ENCODE measurements at regions not wholly inside any gene's neighbourhood (a gene's known extent, or its start where the extent isn't known, plus 50 kb on each side); places are given as distances from the start of the nearest gene placed in this dataset.

GRCh38 chr1:30371179-30371788 lies 352.1 kb downstream of the MATN1 start:
- DNase-seq (ENCODE audit: low spot score) (no peak), FAIRE-seq (no peak), ATAC-seq (no peak)
- WGBS (ENCODE audit: low lambda C conversion rate), result 37% methylated on average over 6 of the region's 9 CpGs
- Histone ChIP-seq H3K27me3 (ENCODE audit: control insufficient read depth in 1 of 2, insufficient read depth in 2 of 2, low read length in 2 of 2) (peaks cover 0 to 1% of the 10 kb centered on the region in 2 experiments; a peak in 2 of 5 replicates), H4K20me1 (ENCODE audit: insufficient read depth, low read length) (no peaks in the 10 kb centered on the region), H3K79me2 (ENCODE audit: insufficient read depth, low read length) (no peaks in the 10 kb centered on the region), H3K4me2 (ENCODE audit: low read depth, low read length) (no peak overlapping the region), H3K9me3 (ENCODE audit: low read length) (no peaks in the 10 kb centered on the region), H3K4me3 (replicated peaks in 1 of 3; ENCODE audit: insufficient read depth in 1 of 3, low read depth in 2 of 3, low read length in 3 of 3) (no peak overlapping the region), H3K9ac (ENCODE audit: insufficient read depth, low read depth, low read length) (no peak overlapping the region), H2AFZ (ENCODE audit: low read length) (no peak overlapping the region), H3K36me3 (replicated peaks in 1 of 2; ENCODE audit: control insufficient read depth in 1 of 2, insufficient read depth in 2 of 2, low read length in 2 of 2) (no peaks in the 10 kb centered on the region), H3K27ac (ENCODE audit: extremely low read length, insufficient read depth, low read length) (no peak overlapping the region), H3K4me1 (ENCODE audit: insufficient read depth, low read length) (no peaks in the 10 kb centered on the region)
- ChIA-PET POLR2A (no interaction called here), CTCF (ENCODE audit: low intra/inter-chr PET ratio, low total read pairs) (no interaction called here)
- in situ Hi-C loops (cut with HindIII; ENCODE audit: extremely low pct_ligation_motif_present, low pct_unique_long_range_greater_than_20kb), result no loop called here
- intact Hi-C loops (cut with micrococcal nuclease; ENCODE audit: unreplicated experiment), result no loop called here
- BruUV-seq (replicated peaks), result no TSS peak
- no peak for TF ChIP-seq RXRA (CRISPR knock-in tag; IDR thresholded peaks at IDR 0.05)
- TF ChIP-seq ZNF720 (CRISPR knock-in tag; IDR thresholded peaks at IDR 0.05), result no peak
- TF ChIP-seq PTBP1 (IDR thresholded peaks at IDR 0.05; ENCODE audit: low read depth, low read length, poor library complexity, severe bottlenecking), result no peak
- TF ChIP-seq IRF1 (CRISPR knock-in tag; IDR thresholded peaks at IDR 0.05; ENCODE audit: low read depth), result no peak
- no peak for TF ChIP-seq TBX3 (IDR thresholded peaks at IDR 0.05; ENCODE audit: borderline replicate concordance)
- TF ChIP-seq NR2F1 (CRISPR knock-in tag; IDR thresholded peaks at IDR 0.05), result no peak
- no peak for TF ChIP-seq HES4 (CRISPR knock-in tag; IDR thresholded peaks at IDR 0.05; ENCODE audit: borderline replicate concordance)
- TF ChIP-seq ZNF773 (CRISPR knock-in tag; IDR thresholded peaks at IDR 0.05; ENCODE audit: borderline replicate concordance), result no peak
- no peak for TF ChIP-seq ZMYM3 (CRISPR knock-in tag; IDR thresholded peaks at IDR 0.05)
- TF ChIP-seq ZNF235 (CRISPR knock-in tag; IDR thresholded peaks at IDR 0.05; ENCODE audit: borderline replicate concordance), result no peak
- TF ChIP-seq HOXD1 (CRISPR knock-in tag; IDR thresholded peaks at IDR 0.05), result no peak
